ENCODE measurements at regions not wholly inside any gene's neighbourhood (a gene's known extent, or its start where the extent isn't known, plus 50 kb on each side); places are given as distances from the start of the nearest gene placed in this dataset.
A peak's percentile ranks its signal among the peaks of the same experiment; 100 is the strongest.

DNA sequence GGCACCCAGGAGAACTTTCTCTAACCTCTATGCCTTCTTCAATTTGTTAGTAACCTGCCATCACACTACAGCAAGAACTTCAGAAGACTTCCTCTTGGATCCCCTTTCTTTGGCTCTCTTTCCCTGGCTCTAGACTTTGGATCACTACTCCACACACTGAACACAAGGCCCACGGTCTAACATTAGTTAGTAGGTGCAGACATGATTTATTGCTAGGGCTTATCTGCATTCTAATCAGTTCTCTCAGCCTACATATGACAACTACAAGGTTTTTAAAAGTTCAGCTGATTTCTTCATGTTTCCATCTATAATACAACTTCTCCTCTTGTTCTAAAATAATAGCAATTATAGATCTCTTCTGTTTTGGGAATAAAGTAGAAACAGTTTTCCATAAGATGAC lies 209.1 kb upstream of the ANXA10 start:
- H3K4me3 ChIP-seq = no peak overlapping the region
- peaks cover 0 to 2% (median 0%) of the 10 kb centered on the region in 12 donors for H3K9me3 ChIP-seq
- no peak overlapping the region for H3K27ac ChIP-seq
- ATAC-seq = no peak
- H3K36me3 ChIP-seq = no peaks in the 10 kb centered on the region
- TF ChIP-seq POLR2A (IDR thresholded peaks at IDR 0.05) (no peak), CTCF (IDR thresholded peaks at IDR 0.05) (no peak)
- H3K27me3 ChIP-seq = no peaks in the 10 kb centered on the region
- DNase-seq = no peak
- 28 to 32% (median 30%) methylated on average over 1 of the region's 1 CpG for WGBS, 4 donors
- H3K4me1 ChIP-seq = no peaks in the 10 kb centered on the region
- intact Hi-C loops (cut with DNase I) = no loop called here

DNA sequence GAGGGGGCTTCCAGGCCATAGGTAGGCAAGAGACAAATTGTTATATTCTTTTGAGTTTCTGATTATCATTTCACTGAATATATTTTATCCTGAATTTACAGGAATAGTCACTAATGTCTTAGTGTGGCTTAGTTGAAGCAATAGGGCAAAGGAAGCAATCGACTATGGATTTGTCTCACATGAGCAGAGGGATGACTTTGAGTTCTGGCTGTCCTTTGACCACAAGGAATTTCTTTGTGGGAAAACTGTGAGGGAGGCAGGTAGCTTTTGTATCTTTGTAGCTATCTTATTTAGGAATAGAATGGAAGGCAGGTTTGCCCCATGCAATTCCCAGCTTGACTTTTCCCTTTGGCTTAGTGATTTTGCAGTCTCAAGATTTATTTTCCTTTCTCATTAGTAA lies 207.3 kb upstream of the ANXA10 start:
- H3K27me3 ChIP-seq = no peaks in the 10 kb centered on the region

GRCh38 chr4:167885872-167886271 lies 206.5 kb upstream of the ANXA10 start:
- Histone ChIP-seq H3K36me3 (no peaks in the 10 kb centered on the region), H3K27me3 (no peaks in the 10 kb centered on the region), H3K4me1 (no peaks in the 10 kb centered on the region), H3K27ac (no peak overlapping the region), H3K9me3 (peaks cover 0 to 2% (median 0%) of the 10 kb centered on the region in 12 donors), H3K4me3 (no peak overlapping the region)
- ATAC-seq (no peak), DNase-seq (no peak)
- intact Hi-C loops (cut with DNase I) = no loop called here
- 32 to 56% (median 35%) methylated on average over 1 of the region's 1 CpG for WGBS, 4 donors
- TF ChIP-seq POLR2A (IDR thresholded peaks at IDR 0.05) = no peak
- TF ChIP-seq CTCF (IDR thresholded peaks at IDR 0.05) = no peak

More for the DNA sequence above, 207.3 kb upstream of the ANXA10 start:
- Histone ChIP-seq H3K9me3 (peaks cover 0 to 2% (median 0%) of the 10 kb centered on the region in 12 donors), H3K36me3 (no peaks in the 10 kb centered on the region), H3K4me3 (no peak overlapping the region), H3K4me1 (no peaks in the 10 kb centered on the region), H3K27ac (no peak overlapping the region)
- TF ChIP-seq POLR2A (IDR thresholded peaks at IDR 0.05) (no peak), CTCF (IDR thresholded peaks at IDR 0.05) (no peak)
- intact Hi-C loops (cut with DNase I) = no loop called here
- 80 to 92% (median 86%) methylated on average over 1 of the region's 1 CpG for WGBS, 4 donors
- DNase-seq (no peak), ATAC-seq (no peak)

GRCh38 chr4:167887726-167888125 lies 204.6 kb upstream of the ANXA10 start:
- DNase-seq (peak in 1 of 5 donors; percentile 10), ATAC-seq (no peak)
- intact Hi-C loops (cut with DNase I) = no loop called here
- 89 to 95% (median 91%) methylated on average over 6 of the region's 6 CpGs for WGBS, 4 donors
- Histone ChIP-seq H3K9me3 (peaks cover 0 to 2% (median 0%) of the 10 kb centered on the region in 12 donors), H3K27me3 (no peaks in the 10 kb centered on the region), H3K36me3 (no peaks in the 10 kb centered on the region), H3K27ac (no peak overlapping the region), H3K4me3 (no peak overlapping the region), H3K4me1 (no peaks in the 10 kb centered on the region)
- TF ChIP-seq POLR2A (IDR thresholded peaks at IDR 0.05) (no peak), CTCF (IDR thresholded peaks at IDR 0.05) (no peak)

All from heart left ventricle (tissue), 16 donors.